ENCODE measurements at regions not wholly inside any gene's neighbourhood (a gene's known extent, or its start where the extent isn't known, plus 50 kb on each side); places are given as distances from the start of the nearest gene placed in this dataset.

DNA sequence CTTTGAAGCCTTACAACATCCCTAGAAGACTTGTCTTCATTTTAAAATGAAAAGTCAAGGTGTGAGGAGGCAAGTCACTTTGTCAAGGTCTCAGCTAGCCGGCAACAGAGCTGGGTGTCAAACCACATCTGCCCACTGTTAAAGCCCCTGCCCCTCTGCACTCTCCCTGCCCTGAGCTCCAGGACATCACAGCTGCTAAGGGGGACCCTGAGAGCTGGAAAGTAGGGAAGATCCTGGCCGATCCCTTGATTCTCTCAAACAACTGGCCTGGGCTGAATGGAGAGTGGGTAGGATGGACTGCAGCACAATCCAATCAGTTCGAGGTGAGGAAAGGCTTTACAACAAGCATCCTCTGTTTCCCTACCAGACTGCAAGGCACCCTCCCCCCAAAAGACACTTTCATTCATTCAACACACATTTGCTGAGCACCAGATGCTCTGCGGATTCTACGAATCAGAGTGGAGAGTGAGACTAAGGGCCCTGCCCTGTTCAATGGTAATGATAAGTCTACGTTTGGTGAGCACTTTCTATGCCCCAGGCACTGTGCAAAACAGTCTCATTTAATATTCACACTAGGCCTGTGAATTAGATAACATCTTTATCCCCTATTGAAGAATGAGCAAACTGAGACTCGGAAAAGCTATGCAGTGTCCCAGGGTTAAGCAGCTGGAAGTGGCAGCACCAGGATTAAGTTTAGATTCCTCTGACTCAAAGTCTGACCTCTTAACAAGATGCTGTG lies 148.1 kb downstream of the HERPUD2 start:
- ChIA-PET POLR2A (no interaction called here), RAD21 (ENCODE audit: unreplicated experiment) (no interaction called here), SMC1A (ENCODE audit: uncharacterized antibody, unreplicated experiment) (interaction anchor here (1.4 kb wide), 1 partner anchor 99 kb away, joined by 3 read pairs; no protein-coding TSS in a partner anchor), CTCF (interaction anchor here (1.4 kb wide), 1 partner anchor 9 kb away, joined by 4 read pairs; no protein-coding TSS in a partner anchor)
- no peaks in the 10 kb centered on the region for H3K36me3 ChIP-seq (ENCODE audit: control insufficient read depth in 2 of 2, insufficient read depth in 2 of 2, low read length in 1 of 2)
- DNase-seq (ENCODE audit: low read depth, low spot score) (no peak), FAIRE-seq (no peak), ATAC-seq (no peak)
- no peak overlapping the region for H3K27ac ChIP-seq (ENCODE audit: control insufficient read depth, insufficient read depth)
- no peak overlapping the region for H2AFZ ChIP-seq (ENCODE audit: control insufficient read depth, low read depth, low read length)
- no peaks in the 10 kb centered on the region for H3K79me2 ChIP-seq (ENCODE audit: control insufficient read depth, insufficient read depth, low read length)
- in situ Hi-C loops (cut with MboI): no loop called here
- H3K9ac ChIP-seq (ENCODE audit: control insufficient read depth, insufficient read depth, low read length): no peak overlapping the region
- no peaks in the 10 kb centered on the region for H3K9me3 ChIP-seq (replicated peaks; ENCODE audit: control insufficient read depth, insufficient read depth, low read length)
- 36% methylated on average over 7 of the region's 7 CpGs for WGBS (ENCODE audit: insufficient coverage, insufficient replicate concordance, low lambda C conversion rate, missing lambda C conversion rate)
- H3K4me2 ChIP-seq (ENCODE audit: control insufficient read depth, insufficient read depth): no peak overlapping the region
- H3K27me3 ChIP-seq (replicated peaks in 1 of 2; ENCODE audit: control insufficient read depth in 2 of 2, insufficient read depth in 2 of 2, low read length in 1 of 2): peaks cover 0 to 2% of the 10 kb centered on the region in 2 experiments; a peak in 2 of 4 replicates
- BruUV-seq (replicated peaks): no TSS peak
- no peaks in the 10 kb centered on the region for H4K20me1 ChIP-seq (ENCODE audit: control insufficient read depth, insufficient read depth)
- no peak overlapping the region for H3K4me3 ChIP-seq
- intact Hi-C loops (cut with micrococcal nuclease; ENCODE audit: unreplicated experiment): no loop called here
- H3K4me1 ChIP-seq (ENCODE audit: control insufficient read depth, insufficient read depth, low read length): no peaks in the 10 kb centered on the region
- TF ChIP-seq MTA2 (IDR thresholded peaks at IDR 0.05; ENCODE audit: low read depth) (no peak), SUPT20H (IDR thresholded peaks at IDR 0.05; ENCODE audit: borderline replicate concordance, control insufficient read depth, low read depth, low read length) (no peak), JUND (IDR thresholded peaks at IDR 0.05; ENCODE audit: low read depth, low read length) (no peak), SMC3 (IDR thresholded peaks at IDR 0.05; ENCODE audit: borderline replicate concordance, low read length) (no peak), FOXM1 (IDR thresholded peaks at IDR 0.05; ENCODE audit: low read depth, low read length) (no peak), BRCA1 (IDR thresholded peaks at IDR 0.05; ENCODE audit: low read depth, low read length) (no peak), YY1 (IDR thresholded peaks at IDR 0.05; ENCODE audit: low read depth, low read length) (no peak), MEF2A (IDR thresholded peaks at IDR 0.05; ENCODE audit: insufficient read depth, low read depth, low read length) (no peak), CHD1 (IDR thresholded peaks at IDR 0.05; ENCODE audit: low read depth, low read length) (no peak), POLR2AphosphoS2 (IDR thresholded peaks at IDR 0.05; ENCODE audit: low read depth, low read length) (no peak)
- TF ChIP-seq, protein P1, sequence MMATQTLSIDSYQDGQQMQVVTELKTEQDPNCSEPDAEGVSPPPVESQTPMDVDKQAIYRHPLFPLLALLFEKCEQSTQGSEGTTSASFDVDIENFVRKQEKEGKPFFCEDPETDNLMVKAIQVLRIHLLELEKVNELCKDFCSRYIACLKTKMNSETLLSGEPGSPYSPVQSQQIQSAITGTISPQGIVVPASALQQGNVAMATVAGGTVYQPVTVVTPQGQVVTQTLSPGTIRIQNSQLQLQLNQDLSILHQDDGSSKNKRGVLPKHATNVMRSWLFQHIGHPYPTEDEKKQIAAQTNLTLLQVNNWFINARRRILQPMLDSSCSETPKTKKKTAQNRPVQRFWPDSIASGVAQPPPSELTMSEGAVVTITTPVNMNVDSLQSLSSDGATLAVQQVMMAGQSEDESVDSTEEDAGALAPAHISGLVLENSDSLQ (IDR thresholded peaks at IDR 0.05): no peak
- TF ChIP-seq, protein P2, sequence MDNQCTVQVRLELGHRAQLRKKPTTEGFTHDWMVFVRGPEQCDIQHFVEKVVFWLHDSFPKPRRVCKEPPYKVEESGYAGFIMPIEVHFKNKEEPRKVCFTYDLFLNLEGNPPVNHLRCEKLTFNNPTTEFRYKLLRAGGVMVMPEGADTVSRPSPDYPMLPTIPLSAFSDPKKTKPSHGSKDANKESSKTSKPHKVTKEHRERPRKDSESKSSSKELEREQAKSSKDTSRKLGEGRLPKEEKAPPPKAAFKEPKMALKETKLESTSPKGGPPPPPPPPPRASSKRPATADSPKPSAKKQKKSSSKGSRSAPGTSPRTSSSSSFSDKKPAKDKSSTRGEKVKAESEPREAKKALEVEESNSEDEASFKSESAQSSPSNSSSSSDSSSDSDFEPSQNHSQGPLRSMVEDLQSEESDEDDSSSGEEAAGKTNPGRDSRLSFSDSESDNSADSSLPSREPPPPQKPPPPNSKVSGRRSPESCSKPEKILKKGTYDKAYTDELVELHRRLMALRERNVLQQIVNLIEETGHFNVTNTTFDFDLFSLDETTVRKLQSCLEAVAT (IDR thresholded peaks at IDR 0.05): no peak
- TF ChIP-seq, protein P3, sequence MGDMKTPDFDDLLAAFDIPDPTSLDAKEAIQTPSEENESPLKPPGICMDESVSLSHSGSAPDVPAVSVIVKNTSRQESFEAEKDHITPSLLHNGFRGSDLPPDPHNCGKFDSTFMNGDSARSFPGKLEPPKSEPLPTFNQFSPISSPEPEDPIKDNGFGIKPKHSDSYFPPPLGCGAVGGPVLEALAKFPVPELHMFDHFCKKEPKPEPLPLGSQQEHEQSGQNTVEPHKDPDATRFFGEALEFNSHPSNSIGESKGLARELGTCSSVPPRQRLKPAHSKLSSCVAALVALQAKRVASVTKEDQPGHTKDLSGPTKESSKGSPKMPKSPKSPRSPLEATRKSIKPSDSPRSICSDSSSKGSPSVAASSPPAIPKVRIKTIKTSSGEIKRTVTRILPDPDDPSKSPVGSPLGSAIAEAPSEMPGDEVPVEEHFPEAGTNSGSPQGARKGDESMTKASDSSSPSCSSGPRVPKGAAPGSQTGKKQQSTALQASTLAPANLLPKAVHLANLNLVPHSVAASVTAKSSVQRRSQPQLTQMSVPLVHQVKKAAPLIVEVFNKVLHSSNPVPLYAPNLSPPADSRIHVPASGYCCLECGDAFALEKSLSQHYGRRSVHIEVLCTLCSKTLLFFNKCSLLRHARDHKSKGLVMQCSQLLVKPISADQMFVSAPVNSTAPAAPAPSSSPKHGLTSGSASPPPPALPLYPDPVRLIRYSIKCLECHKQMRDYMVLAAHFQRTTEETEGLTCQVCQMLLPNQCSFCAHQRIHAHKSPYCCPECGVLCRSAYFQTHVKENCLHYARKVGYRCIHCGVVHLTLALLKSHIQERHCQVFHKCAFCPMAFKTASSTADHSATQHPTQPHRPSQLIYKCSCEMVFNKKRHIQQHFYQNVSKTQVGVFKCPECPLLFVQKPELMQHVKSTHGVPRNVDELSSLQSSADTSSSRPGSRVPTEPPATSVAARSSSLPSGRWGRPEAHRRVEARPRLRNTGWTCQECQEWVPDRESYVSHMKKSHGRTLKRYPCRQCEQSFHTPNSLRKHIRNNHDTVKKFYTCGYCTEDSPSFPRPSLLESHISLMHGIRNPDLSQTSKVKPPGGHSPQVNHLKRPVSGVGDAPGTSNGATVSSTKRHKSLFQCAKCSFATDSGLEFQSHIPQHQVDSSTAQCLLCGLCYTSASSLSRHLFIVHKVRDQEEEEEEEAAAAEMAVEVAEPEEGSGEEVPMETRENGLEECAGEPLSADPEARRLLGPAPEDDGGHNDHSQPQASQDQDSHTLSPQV (IDR thresholded peaks at IDR 0.05): no peak
- TF ChIP-seq, protein P4, sequence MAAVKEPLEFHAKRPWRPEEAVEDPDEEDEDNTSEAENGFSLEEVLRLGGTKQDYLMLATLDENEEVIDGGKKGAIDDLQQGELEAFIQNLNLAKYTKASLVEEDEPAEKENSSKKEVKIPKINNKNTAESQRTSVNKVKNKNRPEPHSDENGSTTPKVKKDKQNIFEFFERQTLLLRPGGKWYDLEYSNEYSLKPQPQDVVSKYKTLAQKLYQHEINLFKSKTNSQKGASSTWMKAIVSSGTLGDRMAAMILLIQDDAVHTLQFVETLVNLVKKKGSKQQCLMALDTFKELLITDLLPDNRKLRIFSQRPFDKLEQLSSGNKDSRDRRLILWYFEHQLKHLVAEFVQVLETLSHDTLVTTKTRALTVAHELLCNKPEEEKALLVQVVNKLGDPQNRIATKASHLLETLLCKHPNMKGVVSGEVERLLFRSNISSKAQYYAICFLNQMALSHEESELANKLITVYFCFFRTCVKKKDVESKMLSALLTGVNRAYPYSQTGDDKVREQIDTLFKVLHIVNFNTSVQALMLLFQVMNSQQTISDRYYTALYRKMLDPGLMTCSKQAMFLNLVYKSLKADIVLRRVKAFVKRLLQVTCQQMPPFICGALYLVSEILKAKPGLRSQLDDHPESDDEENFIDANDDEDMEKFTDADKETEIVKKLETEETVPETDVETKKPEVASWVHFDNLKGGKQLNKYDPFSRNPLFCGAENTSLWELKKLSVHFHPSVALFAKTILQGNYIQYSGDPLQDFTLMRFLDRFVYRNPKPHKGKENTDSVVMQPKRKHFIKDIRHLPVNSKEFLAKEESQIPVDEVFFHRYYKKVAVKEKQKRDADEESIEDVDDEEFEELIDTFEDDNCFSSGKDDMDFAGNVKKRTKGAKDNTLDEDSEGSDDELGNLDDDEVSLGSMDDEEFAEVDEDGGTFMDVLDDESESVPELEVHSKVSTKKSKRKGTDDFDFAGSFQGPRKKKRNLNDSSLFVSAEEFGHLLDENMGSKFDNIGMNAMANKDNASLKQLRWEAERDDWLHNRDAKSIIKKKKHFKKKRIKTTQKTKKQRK (IDR thresholded peaks at IDR 0.05; ENCODE audit: low read depth, low read length): no peak

All from GM12878 (cell line).